ENCODE measurements at regions not wholly inside any gene's neighbourhood (a gene's known extent, or its start where the extent isn't known, plus 50 kb on each side); places are given as distances from the start of the nearest gene placed in this dataset.

- no peak overlapping the region for H3K4me3 Mint-ChIP-seq
- no peaks in the 10 kb centered on the region for H3K27me3 Mint-ChIP-seq (ENCODE audit: low read depth in 2 of 2)
- Histone ChIP-seq H3K4me1 (ENCODE audit: control insufficient read depth, insufficient read depth, low read length) (no peaks in the 10 kb centered on the region), H3K27ac (ENCODE audit: low read length) (no peak overlapping the region), H3K9me3 (ENCODE audit: control insufficient read depth, insufficient read depth, low read length) (peaks cover 3% of the 10 kb centered on the region), H3K4me3 (ENCODE audit: low read length) (no peak overlapping the region), H3K36me3 (ENCODE audit: control insufficient read depth, insufficient read depth, low read length) (no peaks in the 10 kb centered on the region), H3K27me3 (ENCODE audit: control insufficient read depth, insufficient read depth, low read length) (no peaks in the 10 kb centered on the region)
- H3K36me3 Mint-ChIP-seq: no peaks in the 10 kb centered on the region
- H3K9me3 Mint-ChIP-seq: no peaks in the 10 kb centered on the region
- DNase-seq (no peak), ATAC-seq (no peak)
- H3K27ac Mint-ChIP-seq: no peak overlapping the region
- intact Hi-C loops (cut with micrococcal nuclease): no loop called here
- TF ChIP-seq, protein P1, sequence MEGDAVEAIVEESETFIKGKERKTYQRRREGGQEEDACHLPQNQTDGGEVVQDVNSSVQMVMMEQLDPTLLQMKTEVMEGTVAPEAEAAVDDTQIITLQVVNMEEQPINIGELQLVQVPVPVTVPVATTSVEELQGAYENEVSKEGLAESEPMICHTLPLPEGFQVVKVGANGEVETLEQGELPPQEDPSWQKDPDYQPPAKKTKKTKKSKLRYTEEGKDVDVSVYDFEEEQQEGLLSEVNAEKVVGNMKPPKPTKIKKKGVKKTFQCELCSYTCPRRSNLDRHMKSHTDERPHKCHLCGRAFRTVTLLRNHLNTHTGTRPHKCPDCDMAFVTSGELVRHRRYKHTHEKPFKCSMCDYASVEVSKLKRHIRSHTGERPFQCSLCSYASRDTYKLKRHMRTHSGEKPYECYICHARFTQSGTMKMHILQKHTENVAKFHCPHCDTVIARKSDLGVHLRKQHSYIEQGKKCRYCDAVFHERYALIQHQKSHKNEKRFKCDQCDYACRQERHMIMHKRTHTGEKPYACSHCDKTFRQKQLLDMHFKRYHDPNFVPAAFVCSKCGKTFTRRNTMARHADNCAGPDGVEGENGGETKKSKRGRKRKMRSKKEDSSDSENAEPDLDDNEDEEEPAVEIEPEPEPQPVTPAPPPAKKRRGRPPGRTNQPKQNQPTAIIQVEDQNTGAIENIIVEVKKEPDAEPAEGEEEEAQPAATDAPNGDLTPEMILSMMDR (IDR thresholded peaks at IDR 0.05): no peak
- H3K4me1 Mint-ChIP-seq: no peaks in the 10 kb centered on the region
- WGBS (ENCODE audit: insufficient coverage): 90% methylated on average over 5 of the region's 5 CpGs
These were observed 114.0 kb upstream of the CHST15 start for GRCh38 chr10:124207391-124207790.

GRCh38 chr10:124206616-124207015, 113.2 kb upstream of the CHST15 start:
- intact Hi-C loops (cut with micrococcal nuclease): no loop called here
- DNase-seq (no peak), ATAC-seq (no peak)
- TF ChIP-seq, protein P1 (IDR thresholded peaks at IDR 0.05): no peak
- Mint-ChIP-seq H3K4me1 (no peaks in the 10 kb centered on the region), H3K4me3 (no peak overlapping the region), H3K36me3 (no peaks in the 10 kb centered on the region), H3K9me3 (no peaks in the 10 kb centered on the region), H3K27me3 (ENCODE audit: low read depth in 2 of 2) (no peaks in the 10 kb centered on the region), H3K27ac (no peak overlapping the region)
- Histone ChIP-seq H3K27ac (ENCODE audit: low read length) (no peak overlapping the region), H3K9me3 (ENCODE audit: control insufficient read depth, insufficient read depth, low read length) (peaks cover 3% of the 10 kb centered on the region), H3K36me3 (ENCODE audit: control insufficient read depth, insufficient read depth, low read length) (no peaks in the 10 kb centered on the region), H3K4me3 (ENCODE audit: low read length) (no peak overlapping the region), H3K4me1 (ENCODE audit: control insufficient read depth, insufficient read depth, low read length) (no peaks in the 10 kb centered on the region), H3K27me3 (ENCODE audit: control insufficient read depth, insufficient read depth, low read length) (no peaks in the 10 kb centered on the region)
- WGBS (ENCODE audit: insufficient coverage): 72% methylated on average over 4 of the region's 4 CpGs

GRCh38 chr10:124205432-124205831, 112.0 kb upstream of the CHST15 start:
- Mint-ChIP-seq H3K9me3 (no peaks in the 10 kb centered on the region), H3K27ac (no peak overlapping the region), H3K4me1 (no peaks in the 10 kb centered on the region), H3K36me3 (no peaks in the 10 kb centered on the region), H3K4me3 (no peak overlapping the region), H3K27me3 (ENCODE audit: low read depth in 2 of 2) (no peaks in the 10 kb centered on the region)
- no peaks in the 10 kb centered on the region for H3K36me3 ChIP-seq (ENCODE audit: control insufficient read depth, insufficient read depth, low read length)
- H3K27ac ChIP-seq (ENCODE audit: low read length): no peak overlapping the region
- H3K4me3 ChIP-seq (ENCODE audit: low read length): no peak overlapping the region
- ATAC-seq (no peak), DNase-seq (no peak)
- TF ChIP-seq, protein P1 (IDR thresholded peaks at IDR 0.05): no peak
- no peaks in the 10 kb centered on the region for H3K9me3 ChIP-seq (ENCODE audit: control insufficient read depth, insufficient read depth, low read length)
- no peaks in the 10 kb centered on the region for H3K4me1 ChIP-seq (ENCODE audit: control insufficient read depth, insufficient read depth, low read length)
- intact Hi-C loops (cut with micrococcal nuclease): no loop called here
- 81% methylated on average over 1 of the region's 1 CpG for WGBS (ENCODE audit: insufficient coverage)
- H3K27me3 ChIP-seq (ENCODE audit: control insufficient read depth, insufficient read depth, low read length): no peaks in the 10 kb centered on the region

DNA sequence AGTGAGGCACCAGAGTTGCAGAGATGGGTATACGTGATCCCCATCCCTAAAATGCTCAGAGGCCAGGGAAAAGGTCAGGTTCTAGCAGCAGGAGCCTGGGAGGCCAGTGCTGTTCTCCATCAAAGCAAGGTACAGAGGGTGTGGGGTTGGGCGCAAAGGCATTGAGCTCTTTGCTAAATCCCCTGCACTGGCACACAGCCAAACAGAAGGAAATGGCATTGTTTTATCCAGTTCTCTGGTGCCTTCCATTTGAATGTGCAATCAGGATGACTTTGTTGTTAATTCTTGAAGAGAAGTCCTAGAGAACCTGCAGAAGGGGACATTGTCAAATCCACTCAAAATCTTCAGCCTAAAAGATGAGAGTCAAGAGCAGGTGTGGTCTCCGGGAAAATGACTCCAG, 111.3 kb upstream of the CHST15 start:
- no peak overlapping the region for H3K27ac ChIP-seq (ENCODE audit: low read length)
- Mint-ChIP-seq H3K27ac (no peak overlapping the region), H3K9me3 (no peaks in the 10 kb centered on the region), H3K36me3 (no peaks in the 10 kb centered on the region), H3K4me1 (no peaks in the 10 kb centered on the region), H3K27me3 (ENCODE audit: low read depth in 2 of 2) (peaks cover 0 to 3% of the 10 kb centered on the region in 2 donors), H3K4me3 (no peak overlapping the region)
- TF ChIP-seq, protein P1 (IDR thresholded peaks at IDR 0.05): no peak
- H3K4me1 ChIP-seq (ENCODE audit: control insufficient read depth, insufficient read depth, low read length): no peaks in the 10 kb centered on the region
- H3K36me3 ChIP-seq (ENCODE audit: control insufficient read depth, insufficient read depth, low read length): no peaks in the 10 kb centered on the region
- intact Hi-C loops (cut with micrococcal nuclease): no loop called here
- 90% methylated on average over 2 of the region's 3 CpGs for WGBS (ENCODE audit: insufficient coverage)
- H3K4me3 ChIP-seq (ENCODE audit: low read length): no peak overlapping the region
- DNase-seq: no peak
- H3K9me3 ChIP-seq (ENCODE audit: control insufficient read depth, insufficient read depth, low read length): no peaks in the 10 kb centered on the region
- H3K27me3 ChIP-seq (ENCODE audit: control insufficient read depth, insufficient read depth, low read length): no peaks in the 10 kb centered on the region
- no peak for ATAC-seq
